ENCODE measurements at regions not wholly inside any gene's neighbourhood (a gene's known extent, or its start where the extent isn't known, plus 50 kb on each side); places are given as distances from the start of the nearest gene placed in this dataset.

GRCh38 chr14:51562816-51563215 is 88.9 kb upstream of the FRMD6 start:
- 92% methylated on average over 5 of the region's 5 CpGs; no CpG with 5 or more reads in 1 of the 2 experiments for WGBS, 2 experiments (ENCODE audit: extremely low coverage in 1 of 2, insufficient coverage in 1 of 2, insufficient read length in 1 of 2, insufficient replicate concordance in 2 of 2, low coverage in 1 of 2, low lambda C conversion rate in 2 of 2, missing lambda C conversion rate in 1 of 2)

More at GRCh38 chr14:51562816-51563215, 88.9 kb upstream of the FRMD6 start:
- FAIRE-seq, result no peak
- no peak for DNase-seq (ENCODE audit: low read depth in 1 of 2, low spot score in 2 of 2)
- Histone ChIP-seq H2AFZ (ENCODE audit: low read length) (no peak overlapping the region), H3K14ac (ENCODE audit: insufficient read length) (no peak overlapping the region), H3K4ac (replicated peaks; ENCODE audit: insufficient read length, low read depth, low read length) (no peak overlapping the region), H3K27me3 (replicated peaks in 1 of 4; ENCODE audit: control insufficient read depth in 3 of 4, extremely low read depth in 1 of 4, insufficient read depth in 3 of 4, low read length in 3 of 4) (no peaks in the 10 kb centered on the region), H3K18ac (ENCODE audit: extremely low read depth, low read length) (no peak overlapping the region), H2BK20ac (ENCODE audit: low read length) (no peak overlapping the region), H3K79me2 (ENCODE audit: control insufficient read depth in 1 of 2, insufficient read depth in 2 of 2, low read length in 2 of 2) (no peaks in the 10 kb centered on the region), H3K27ac (ENCODE audit: low read depth, low read length) (no peak overlapping the region; the same call in 1 of the 2 replicates), H4K91ac (replicated peaks; ENCODE audit: insufficient read length, low read length) (peak overlapping the region; percentile 55), H4K5ac (ENCODE audit: insufficient read length, low read depth, low read length) (no peak overlapping the region), H3K36me3 (ENCODE audit: control insufficient read depth in 2 of 4, insufficient read depth in 4 of 4, low read length in 3 of 4) (no peaks in the 10 kb centered on the region), H3K9me3 (ENCODE audit: insufficient read depth in 2 of 2, low read depth in 1 of 2, low read length in 1 of 2) (no peaks in the 10 kb centered on the region), H3K79me1 (ENCODE audit: low read depth, low read length) (no peaks in the 10 kb centered on the region), H3K4me2 (ENCODE audit: insufficient read depth in 1 of 2, low read depth in 2 of 2, low read length in 2 of 2) (no peak overlapping the region), H3K4me3 (ENCODE audit: extremely low read depth in 1 of 4, insufficient read depth in 2 of 4, low read depth in 3 of 4, low read length in 4 of 4) (no peak overlapping the region), H3K23me2 (ENCODE audit: low read depth, low read length) (no peaks in the 10 kb centered on the region), H2BK5ac (ENCODE audit: low read depth, low read length) (no peak overlapping the region), H2BK12ac (ENCODE audit: low read depth, low read length) (no peak overlapping the region), H3K9ac (replicated peaks in 1 of 4; ENCODE audit: extremely low read depth in 1 of 4, low read depth in 3 of 4, low read length in 3 of 4) (no peak overlapping the region), H4K20me1 (replicated peaks in 1 of 2; ENCODE audit: control insufficient read depth in 1 of 2, insufficient read depth in 2 of 2, low read length in 2 of 2) (no peaks in the 10 kb centered on the region), H4K8ac (ENCODE audit: extremely low read depth, insufficient read depth, low read length) (no peak overlapping the region), H3K56ac (replicated peaks; ENCODE audit: insufficient read length, low read depth, low read length) (no peak overlapping the region), H2AK5ac (ENCODE audit: low read depth, low read length) (no peak overlapping the region), H2BK120ac (replicated peaks; ENCODE audit: low read depth, low read length) (no peak overlapping the region), H3K4me1 (replicated peaks in 1 of 4; ENCODE audit: control insufficient read depth in 3 of 4, insufficient read depth in 4 of 4, low read length in 3 of 4) (no peaks in the 10 kb centered on the region; a peak in 1 of 7 replicates), H3K23ac (ENCODE audit: insufficient read length) (no peak overlapping the region), H2BK15ac (ENCODE audit: low read length) (no peak overlapping the region)
- POLR2A ChIA-PET (ENCODE audit: partially characterized antibody), result no interaction called here
- TF ChIP-seq ASH2L (IDR thresholded peaks at IDR 0.05; ENCODE audit: low read length) (no peak), SP1 (IDR thresholded peaks at IDR 0.05; ENCODE audit: low read depth, low read length) (no peak), CHD2 (IDR thresholded peaks at IDR 0.05; ENCODE audit: low read length) (no peak), RNF2 (IDR thresholded peaks at IDR 0.05; ENCODE audit: borderline replicate concordance, low read depth, low read length, missing control alignments, poor library complexity, severe bottlenecking) (no peak), TAF7 (optimal IDR thresholded peaks at IDR 0.05; ENCODE audit: borderline replicate concordance, low read depth, low read length) (no peak), ATF2 (IDR thresholded peaks at IDR 0.05; ENCODE audit: low read length) (no peak), SP2 (IDR thresholded peaks at IDR 0.05; ENCODE audit: low read length) (no peak), CHD1 (IDR thresholded peaks at IDR 0.05; ENCODE audit: low read depth, low read length) (no peak), E2F6 (IDR thresholded peaks at IDR 0.05) (no peak), TBP (IDR thresholded peaks at IDR 0.05; ENCODE audit: low read depth, low read length) (no peak), TCF12 (IDR thresholded peaks at IDR 0.05; ENCODE audit: low read depth, low read length) (no peak), MAFK (IDR thresholded peaks at IDR 0.05; ENCODE audit: low read depth, low read length) (no peak)
- CTCF ChIA-PET (ENCODE audit: partially characterized antibody), result interaction anchor here (1.0 to 1.5 kb wide), 4 partner anchors 9 to 279 kb away, joined by 3 to 5 read pairs (median 4); no protein-coding TSS in a partner anchor

Measured in H1 (cell line).